ENCODE measurements at regions not wholly inside any gene's neighbourhood (a gene's known extent, or its start where the extent isn't known, plus 50 kb on each side); places are given as distances from the start of the nearest gene placed in this dataset.

DNA sequence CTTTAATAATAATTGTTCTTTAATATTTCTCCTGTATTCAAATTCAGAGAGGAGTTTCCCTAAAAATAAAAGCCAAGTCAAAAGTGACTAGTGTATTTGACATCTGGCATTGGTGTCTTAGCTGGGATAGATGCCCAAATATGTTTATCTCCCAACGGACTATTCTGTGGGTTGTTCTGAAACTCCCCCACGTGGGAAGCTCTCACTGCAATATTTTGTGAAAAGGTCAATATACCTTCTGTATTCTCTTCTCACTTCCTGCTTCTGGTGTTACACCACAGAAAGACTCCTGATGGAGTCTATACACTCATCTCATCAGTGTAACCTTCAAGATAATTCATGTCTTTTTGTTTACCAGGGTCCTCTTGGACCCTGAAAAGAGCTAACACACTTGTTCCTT lies 2052.8 kb upstream of the TENM3 start:
- TF ChIP-seq, protein P1, sequence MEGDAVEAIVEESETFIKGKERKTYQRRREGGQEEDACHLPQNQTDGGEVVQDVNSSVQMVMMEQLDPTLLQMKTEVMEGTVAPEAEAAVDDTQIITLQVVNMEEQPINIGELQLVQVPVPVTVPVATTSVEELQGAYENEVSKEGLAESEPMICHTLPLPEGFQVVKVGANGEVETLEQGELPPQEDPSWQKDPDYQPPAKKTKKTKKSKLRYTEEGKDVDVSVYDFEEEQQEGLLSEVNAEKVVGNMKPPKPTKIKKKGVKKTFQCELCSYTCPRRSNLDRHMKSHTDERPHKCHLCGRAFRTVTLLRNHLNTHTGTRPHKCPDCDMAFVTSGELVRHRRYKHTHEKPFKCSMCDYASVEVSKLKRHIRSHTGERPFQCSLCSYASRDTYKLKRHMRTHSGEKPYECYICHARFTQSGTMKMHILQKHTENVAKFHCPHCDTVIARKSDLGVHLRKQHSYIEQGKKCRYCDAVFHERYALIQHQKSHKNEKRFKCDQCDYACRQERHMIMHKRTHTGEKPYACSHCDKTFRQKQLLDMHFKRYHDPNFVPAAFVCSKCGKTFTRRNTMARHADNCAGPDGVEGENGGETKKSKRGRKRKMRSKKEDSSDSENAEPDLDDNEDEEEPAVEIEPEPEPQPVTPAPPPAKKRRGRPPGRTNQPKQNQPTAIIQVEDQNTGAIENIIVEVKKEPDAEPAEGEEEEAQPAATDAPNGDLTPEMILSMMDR (IDR thresholded peaks at IDR 0.05; ENCODE audit: low read depth, low read length) = no peak
- DNase-seq (ENCODE audit: extremely low read depth, low read depth) = no peak

DNA sequence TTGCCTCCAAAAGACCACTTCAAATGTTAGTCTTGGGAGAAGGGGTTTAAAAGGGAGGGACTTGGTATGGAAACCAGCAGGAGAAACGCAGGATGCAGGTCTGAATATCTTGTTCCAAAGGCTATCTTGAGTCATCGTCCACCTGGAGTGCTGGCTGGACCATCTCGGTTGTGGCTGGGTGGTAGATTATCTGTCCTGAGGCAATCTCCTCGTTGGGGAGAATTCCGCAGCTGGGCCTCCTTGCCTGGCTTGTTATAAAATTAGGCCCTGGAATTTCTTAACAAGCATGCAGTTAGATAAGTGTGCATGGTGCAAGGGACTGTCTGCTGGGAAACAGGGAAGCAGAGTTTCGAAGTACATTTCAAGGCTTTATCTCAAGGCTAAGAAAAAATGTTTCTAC lies 2045.7 kb upstream of the TENM3 start:
- no peak for DNase-seq (ENCODE audit: extremely low read depth, low read depth)
- TF ChIP-seq, protein P1 (IDR thresholded peaks at IDR 0.05; ENCODE audit: low read depth, low read length) = no peak

DNA sequence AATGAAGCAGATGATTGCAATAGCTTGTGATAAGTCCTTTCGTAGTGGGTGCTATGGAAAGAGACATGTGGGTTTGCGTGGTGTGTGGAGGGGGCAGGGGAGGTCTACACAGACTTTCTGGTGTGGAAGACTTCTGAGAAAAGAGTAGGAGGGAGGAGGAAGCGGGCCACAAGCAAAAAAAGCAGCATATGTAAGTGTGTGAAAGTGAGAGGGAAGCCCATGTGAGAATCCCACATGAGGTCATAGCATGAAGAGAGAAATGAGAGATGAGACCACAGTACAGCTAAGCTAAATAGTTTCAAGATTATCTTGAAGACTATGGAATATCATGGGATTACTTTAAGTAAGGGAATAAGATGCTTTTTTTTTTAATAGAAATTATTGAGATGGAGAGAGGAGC lies 2039.9 kb upstream of the TENM3 start:
- DNase-seq (ENCODE audit: extremely low read depth, low read depth) = no peak
- TF ChIP-seq, protein P1 (IDR thresholded peaks at IDR 0.05; ENCODE audit: low read depth, low read length) = no peak

DNA sequence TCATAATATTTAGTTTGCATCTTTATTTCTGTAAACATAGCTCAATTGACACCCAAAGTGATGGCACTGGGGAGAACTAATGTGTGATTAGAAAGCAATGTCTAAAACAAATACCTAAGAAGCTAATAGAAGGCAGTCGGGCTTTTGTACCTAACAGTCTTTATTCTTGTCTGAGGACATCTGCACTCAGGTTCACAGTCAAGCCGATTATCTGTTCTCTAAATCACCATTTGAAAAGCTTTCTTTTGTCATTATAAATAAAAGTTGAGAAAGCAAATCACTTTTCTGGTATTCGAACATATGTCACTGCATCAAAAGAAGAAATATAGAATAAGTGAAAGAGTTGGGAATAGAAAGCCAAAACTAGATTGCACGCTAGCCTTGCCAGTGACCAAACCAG lies 2037.9 kb upstream of the TENM3 start:
- TF ChIP-seq, protein P1 (IDR thresholded peaks at IDR 0.05; ENCODE audit: low read depth, low read length) = no peak
- DNase-seq (ENCODE audit: extremely low read depth, low read depth) = no peak

DNA sequence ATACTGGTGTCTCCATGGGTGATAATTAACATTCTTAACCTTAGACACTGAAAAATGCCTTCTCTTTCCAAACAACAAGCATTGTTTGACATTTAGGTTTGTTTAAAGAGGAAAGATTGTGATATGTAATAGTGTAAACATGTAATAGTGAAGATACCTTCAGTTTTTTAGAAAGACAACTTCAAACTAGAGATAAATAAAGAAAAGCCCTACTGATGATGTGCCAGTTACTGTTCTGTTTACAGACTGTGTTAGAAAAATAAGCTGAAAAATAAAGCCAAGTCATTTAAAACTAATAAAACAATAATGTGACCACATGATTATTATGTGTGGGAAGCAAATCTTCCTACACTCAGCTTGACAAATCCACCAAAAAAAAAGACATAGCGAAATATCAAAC lies 2035.3 kb upstream of the TENM3 start:
- TF ChIP-seq, protein P1 (IDR thresholded peaks at IDR 0.05; ENCODE audit: low read depth, low read length) = no peak
- no peak for DNase-seq (ENCODE audit: extremely low read depth, low read depth)

DNA sequence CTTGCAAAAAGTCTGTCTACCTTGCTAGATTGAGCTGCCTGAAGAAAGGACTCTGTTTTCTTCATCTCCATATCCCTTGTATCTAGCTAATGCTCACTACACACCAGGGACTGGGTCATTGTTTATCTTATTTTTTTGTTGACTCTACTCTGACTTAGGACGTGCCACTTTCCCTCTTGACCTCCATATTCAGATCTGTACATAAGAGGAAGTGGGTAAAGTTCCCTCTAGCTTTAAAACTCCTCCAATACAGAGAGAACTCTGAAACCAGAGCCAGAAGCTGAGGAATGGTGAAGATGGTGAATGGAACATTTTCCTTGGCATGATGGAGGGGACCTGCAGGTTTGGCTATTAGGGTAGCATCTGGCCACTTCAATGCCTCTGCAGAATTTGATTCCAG lies 2026.1 kb upstream of the TENM3 start:
- TF ChIP-seq, protein P1 (IDR thresholded peaks at IDR 0.05; ENCODE audit: low read depth, low read length) = no peak

DNA sequence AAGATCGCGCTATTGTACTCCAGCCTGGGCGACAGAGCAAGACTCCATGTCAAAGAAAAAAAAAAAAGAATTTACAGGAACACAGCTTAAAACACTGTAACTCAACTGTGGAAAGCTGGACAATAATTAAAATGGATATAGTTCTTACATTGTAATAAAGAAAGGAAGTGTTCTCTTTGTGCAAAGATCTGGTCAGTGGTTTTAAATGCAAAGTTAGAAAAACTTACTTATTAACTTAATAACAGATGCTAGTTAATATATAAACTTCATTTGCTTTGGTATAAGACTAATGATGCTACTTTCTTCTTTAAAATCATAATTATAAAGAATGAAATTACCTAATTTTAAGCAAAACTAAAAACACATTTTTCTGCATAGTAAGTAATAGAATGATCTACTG lies 2024.1 kb upstream of the TENM3 start:
- TF ChIP-seq, protein P1 (IDR thresholded peaks at IDR 0.05; ENCODE audit: low read depth, low read length) = no peak
- DNase-seq (ENCODE audit: extremely low read depth, low read depth) = no peak

More for the DNA sequence above, 2026.1 kb upstream of the TENM3 start:
- DNase-seq (ENCODE audit: extremely low read depth, low read depth) = no peak
